ENCODE measurements at regions not wholly inside any gene's neighbourhood (a gene's known extent, or its start where the extent isn't known, plus 50 kb on each side); places are given as distances from the start of the nearest gene placed in this dataset.

- H3K79me2 ChIP-seq (replicated peaks; ENCODE audit: insufficient read depth) = no peaks in the 10 kb centered on the region
- no peaks in the 10 kb centered on the region for H3F3A ChIP-seq (replicated peaks; ENCODE audit: low read depth)
- H3K4me2 ChIP-seq = no peak overlapping the region
- ATAC-seq (no peak), DNase-seq (ENCODE audit: low spot score) (no peak)
- no peak overlapping the region for H3K4me3 ChIP-seq
- no peak overlapping the region for H3K27ac ChIP-seq (ENCODE audit: low read depth)
- no peak overlapping the region for H3K27ac Mint-ChIP-seq
- no peaks in the 10 kb centered on the region for H4K20me1 ChIP-seq (replicated peaks; ENCODE audit: insufficient read depth)
- no peak overlapping the region for H2AFZ ChIP-seq
- H3K36me3 ChIP-seq (ENCODE audit: insufficient read depth) = no peaks in the 10 kb centered on the region
- no peaks in the 10 kb centered on the region for H3K4me1 ChIP-seq (ENCODE audit: insufficient read depth)
- peaks cover 8% of the 10 kb centered on the region for H3K4me1 Mint-ChIP-seq
- TF ChIP-seq JUNB (IDR thresholded peaks at IDR 0.05; ENCODE audit: unreplicated experiment) (no peak), REST (IDR thresholded peaks at IDR 0.05; ENCODE audit: unreplicated experiment) (no peak), NANOG (IDR thresholded peaks at IDR 0.05; ENCODE audit: borderline replicate concordance) (no peak), STAT1 (IDR thresholded peaks at IDR 0.05; ENCODE audit: unreplicated experiment) (no peak), CTCF (conservative IDR thresholded peaks at IDR 0.05; ENCODE audit: low read depth in 2 of 2) (no peak), CREB1 (CRISPR knock-in tag; IDR thresholded peaks at IDR 0.05; ENCODE audit: low read depth) (no peak), ZNF331 (CRISPR knock-in tag; IDR thresholded peaks at IDR 0.05; ENCODE audit: low read depth) (no peak), ZNF462 (CRISPR knock-in tag; IDR thresholded peaks at IDR 0.05) (no peak)
- H3K9me3 Mint-ChIP-seq = no peaks in the 10 kb centered on the region
- H3K36me3 Mint-ChIP-seq (ENCODE audit: low read depth) = no peaks in the 10 kb centered on the region
- no peaks in the 10 kb centered on the region for H3K9me2 ChIP-seq (ENCODE audit: insufficient read depth)
- no peak overlapping the region for H3K4me3 Mint-ChIP-seq
- H3K27me3 Mint-ChIP-seq (ENCODE audit: insufficient read depth, low read depth, poor library complexity) = peaks cover 16% of the 10 kb centered on the region
- no peaks in the 10 kb centered on the region for H3K27me3 ChIP-seq (ENCODE audit: insufficient read depth)
Observed at GRCh38 chr11:45392154-45392553, 106.0 kb upstream of the SYT13 start.

Measured in GM23338 (cell line).